NCI-H345 treated with DMSO at 0.1 percent for 48 hours (cell line): ENCODE measurements at regions not wholly inside any gene's neighbourhood (a gene's known extent, or its start where the extent isn't known, plus 50 kb on each side); places are given as distances from the start of the nearest gene placed in this dataset.
"Not testable (repeated sequence)": the region's sequence is repeated elsewhere in the genome, so short reads cannot be mapped to it uniquely, and the experiment has no call there.

Experiments
- DNase-seq: peaks from one replicate; lab custom pipeline; 2025; ENCODE audit not compliant: unreplicated experiment; lab: John Stamatoyannopoulos, UW

- no peak for DNase-seq
Observed at GRCh38 chr4:162761965-162762364, 404.7 kb downstream of the NAF1 start.

- not testable (repeated sequence) for DNase-seq
Observed at GRCh38 chr4:162740228-162740627, 426.5 kb downstream of the NAF1 start.

GRCh38 chr4:162739596-162739995 lies 427.1 kb downstream of the NAF1 start:
- not testable (repeated sequence) for DNase-seq

GRCh38 chr4:162732876-162733275 lies 433.8 kb downstream of the NAF1 start:
- no peak for DNase-seq

- DNase-seq, result no peak
Observed at GRCh38 chr4:162727766-162728165, 438.9 kb downstream of the NAF1 start.

GRCh38 chr4:162727232-162727631 lies 439.5 kb downstream of the NAF1 start:
- no peak for DNase-seq

GRCh38 chr4:162715401-162715800 lies 451.3 kb downstream of the NAF1 start:
- no peak for DNase-seq

- no peak for DNase-seq
Observed at GRCh38 chr4:162707962-162708361, 458.7 kb downstream of the NAF1 start.

- DNase-seq, result no peak
Observed at GRCh38 chr4:162706632-162707031, 460.1 kb downstream of the NAF1 start.

GRCh38 chr4:162706051-162706450 lies 460.6 kb downstream of the NAF1 start:
- no peak for DNase-seq

GRCh38 chr4:162705130-162705803 lies 461.4 kb downstream of the NAF1 start:
- DNase-seq, result no peak

GRCh38 chr4:162700815-162701361 lies 465.8 kb downstream of the NAF1 start:
- DNase-seq, result no peak

- no peak for DNase-seq
Observed at GRCh38 chr4:162700358-162700757, 466.3 kb downstream of the NAF1 start.

- no peak for DNase-seq
Observed at GRCh38 chr4:162699629-162700028, 467.1 kb downstream of the NAF1 start.

- no peak for DNase-seq
Observed at GRCh38 chr4:162685410-162685809, 481.3 kb downstream of the NAF1 start.

- no peak for DNase-seq
Observed at GRCh38 chr4:162684998-162685397, 481.7 kb downstream of the NAF1 start.

- DNase-seq, result no peak
Observed at GRCh38 chr4:162684371-162684700, 482.4 kb downstream of the NAF1 start.

- DNase-seq, result no peak
Observed at GRCh38 chr4:162683659-162684370, 482.9 kb downstream of the NAF1 start.

- no peak for DNase-seq
Observed at GRCh38 chr4:162682651-162683050, 484.0 kb downstream of the NAF1 start.

- DNase-seq, result no peak
Observed at GRCh38 chr4:162681212-162681611, 485.5 kb downstream of the NAF1 start.

GRCh38 chr4:162675661-162676060 lies 491.0 kb downstream of the NAF1 start:
- DNase-seq, result no peak

- no peak for DNase-seq
Observed at GRCh38 chr4:162661913-162662312, 498.1 kb upstream of the FSTL5 start.

GRCh38 chr4:162659716-162660115 lies 495.9 kb upstream of the FSTL5 start:
- DNase-seq, result no peak
